ENCODE measurements at regions not wholly inside any gene's neighbourhood (a gene's known extent, or its start where the extent isn't known, plus 50 kb on each side); places are given as distances from the start of the nearest gene placed in this dataset.
A peak's percentile ranks its signal among the peaks of the same experiment; 100 is the strongest.
"Not testable (repeated sequence)": the region's sequence is repeated elsewhere in the genome, so short reads cannot be mapped to it uniquely, and the experiment has no call there.

- H3K9me3 ChIP-seq (ENCODE audit: low read length); in situ Hi-C loops (cut with HindIII; ENCODE audit: extremely low pct_ligation_motif_present, low pct_unique_long_range_greater_than_20kb); H4K20me1 ChIP-seq (ENCODE audit: insufficient read depth, low read length); H3K9ac ChIP-seq (ENCODE audit: insufficient read depth, low read depth, low read length); H2AFZ ChIP-seq (ENCODE audit: low read length); DNase-seq (ENCODE audit: low spot score); BruUV-seq (replicated peaks); intact Hi-C loops (cut with micrococcal nuclease; ENCODE audit: unreplicated experiment); CTCF ChIA-PET (ENCODE audit: low intra/inter-chr PET ratio, low total read pairs); POLR2A ChIA-PET; H3K4me1 ChIP-seq (ENCODE audit: insufficient read depth, low read length); H3K79me2 ChIP-seq (ENCODE audit: insufficient read depth, low read length); H3K27ac ChIP-seq (ENCODE audit: extremely low read length, insufficient read depth, low read length); H3K27me3 ChIP-seq (ENCODE audit: control insufficient read depth in 1 of 2, insufficient read depth in 2 of 2, low read length in 2 of 2); H3K36me3 ChIP-seq (replicated peaks in 1 of 2; ENCODE audit: control insufficient read depth in 1 of 2, insufficient read depth in 2 of 2, low read length in 2 of 2); FAIRE-seq: not testable (repeated sequence)
- Histone ChIP-seq H3K4me2 (ENCODE audit: low read depth, low read length) (peak overlapping the region; percentile 56), H3K4me3 (replicated peaks in 1 of 3; ENCODE audit: insufficient read depth in 1 of 3, low read depth in 2 of 3, low read length in 3 of 3) (peak overlapping the region in 1 of 3 experiments; percentile 42; a peak in 3 of 6 replicates)
- TF ChIP-seq ZNF263 (CRISPR knock-in tag; IDR thresholded peaks at IDR 0.05), result 0 out of 2 replicates have a peak, but pooled peaks have one; percentile 21
- WGBS (ENCODE audit: low lambda C conversion rate), result 22% methylated on average over 10 of the region's 11 CpGs
- peak; percentile 60; the same call in 2 of the 3 replicates for ATAC-seq
Observed at GRCh38 chr19:14283813-14284520, 78.0 kb upstream of the ADGRL1 start.

DNA sequence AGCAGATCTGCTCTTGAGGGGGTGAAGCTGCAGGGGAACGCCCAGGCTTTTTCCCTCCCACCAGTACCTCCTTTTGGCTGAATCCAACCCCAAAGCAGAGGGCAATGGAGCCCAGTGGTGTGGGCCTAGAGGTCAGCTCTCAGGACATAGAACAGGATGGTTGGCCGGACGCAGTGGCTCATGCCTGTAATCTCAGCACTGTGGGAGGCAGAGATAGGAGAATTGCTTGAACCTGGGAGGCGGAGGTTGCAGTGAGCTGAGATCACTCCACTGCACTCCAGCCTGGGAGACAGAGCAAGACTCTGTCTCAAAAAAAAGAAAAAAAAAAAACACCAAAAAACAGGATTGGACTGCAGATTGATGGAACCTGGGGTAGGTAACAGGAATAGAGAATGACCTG, 73.3 kb upstream of the ADGRL1 start:
- H3K27me3 ChIP-seq (ENCODE audit: control insufficient read depth in 1 of 2, insufficient read depth in 2 of 2, low read length in 2 of 2); H3K4me2 ChIP-seq (ENCODE audit: low read depth, low read length); H3K36me3 ChIP-seq (replicated peaks in 1 of 2; ENCODE audit: control insufficient read depth in 1 of 2, insufficient read depth in 2 of 2, low read length in 2 of 2); BruUV-seq (replicated peaks); H3K4me3 ChIP-seq (replicated peaks in 1 of 3; ENCODE audit: insufficient read depth in 1 of 3, low read depth in 2 of 3, low read length in 3 of 3); H3K4me1 ChIP-seq (ENCODE audit: insufficient read depth, low read length); H3K9me3 ChIP-seq (ENCODE audit: low read length); in situ Hi-C loops (cut with HindIII; ENCODE audit: extremely low pct_ligation_motif_present, low pct_unique_long_range_greater_than_20kb); intact Hi-C loops (cut with micrococcal nuclease; ENCODE audit: unreplicated experiment); H3K27ac ChIP-seq (ENCODE audit: extremely low read length, insufficient read depth, low read length); H3K9ac ChIP-seq (ENCODE audit: insufficient read depth, low read depth, low read length); H3K79me2 ChIP-seq (ENCODE audit: insufficient read depth, low read length); H2AFZ ChIP-seq (ENCODE audit: low read length); CTCF ChIA-PET (ENCODE audit: low intra/inter-chr PET ratio, low total read pairs); FAIRE-seq; DNase-seq (ENCODE audit: low spot score); POLR2A ChIA-PET; ATAC-seq; H4K20me1 ChIP-seq (ENCODE audit: insufficient read depth, low read length): not testable (repeated sequence)
- WGBS (ENCODE audit: low lambda C conversion rate), result 70% methylated on average over 4 of the region's 4 CpGs

DNA sequence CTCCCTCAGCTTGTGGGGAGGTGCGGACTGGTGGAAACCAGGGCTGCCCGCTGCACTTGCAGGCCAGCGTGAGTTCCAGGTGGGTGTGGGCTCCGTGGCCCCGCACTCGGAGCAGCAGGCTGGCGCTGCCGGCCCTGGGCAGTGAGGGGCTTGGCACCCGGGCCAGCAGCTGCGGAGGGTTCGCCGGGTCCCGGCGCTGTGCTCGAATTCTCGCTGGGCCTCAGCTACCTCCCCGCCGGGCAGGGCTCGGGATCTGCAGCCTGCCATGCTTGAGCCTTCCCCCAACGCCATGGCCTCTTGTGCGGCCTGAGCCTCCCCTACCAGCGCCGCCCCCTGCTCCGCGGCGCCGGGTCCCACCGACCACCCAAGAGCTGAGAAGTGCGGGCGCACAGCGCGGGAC, 71.6 kb upstream of the ADGRL1 start:
- ChIA-PET CTCF (ENCODE audit: low intra/inter-chr PET ratio, low total read pairs) (no interaction called here), POLR2A (no interaction called here)
- Histone ChIP-seq H3K4me1 (ENCODE audit: insufficient read depth, low read length) (no peaks in the 10 kb centered on the region), H3K9ac (ENCODE audit: insufficient read depth, low read depth, low read length) (no peak overlapping the region), H3K27ac (ENCODE audit: extremely low read length, insufficient read depth, low read length) (no peak overlapping the region), H3K4me2 (ENCODE audit: low read depth, low read length) (no peak overlapping the region), H3K79me2 (ENCODE audit: insufficient read depth, low read length) (no peaks in the 10 kb centered on the region), H3K36me3 (replicated peaks in 1 of 2; ENCODE audit: control insufficient read depth in 1 of 2, insufficient read depth in 2 of 2, low read length in 2 of 2) (no peaks in the 10 kb centered on the region), H3K9me3 (ENCODE audit: low read length) (peaks cover 3% of the 10 kb centered on the region; the same call in 1 of the 2 replicates), H4K20me1 (ENCODE audit: insufficient read depth, low read length) (no peaks in the 10 kb centered on the region), H3K27me3 (ENCODE audit: control insufficient read depth in 1 of 2, insufficient read depth in 2 of 2, low read length in 2 of 2) (peaks cover 0 to 5% of the 10 kb centered on the region in 2 experiments; a peak in 1 of 5 replicates), H3K4me3 (replicated peaks in 1 of 3; ENCODE audit: insufficient read depth in 1 of 3, low read depth in 2 of 3, low read length in 3 of 3) (no peak overlapping the region), H2AFZ (ENCODE audit: low read length) (no peak overlapping the region)
- intact Hi-C loops (cut with micrococcal nuclease; ENCODE audit: unreplicated experiment) (no loop called here), in situ Hi-C loops (cut with HindIII; ENCODE audit: extremely low pct_ligation_motif_present, low pct_unique_long_range_greater_than_20kb) (no loop called here)
- no peak for TF ChIP-seq TBP (CRISPR knock-in tag; IDR thresholded peaks at IDR 0.05)
- DNase-seq (ENCODE audit: low spot score) (no peak), ATAC-seq (no peak), FAIRE-seq (no peak)
- no TSS peak for BruUV-seq (replicated peaks)
- WGBS (ENCODE audit: low lambda C conversion rate), result 96% methylated on average over 9 of the region's 32 CpGs

DNA sequence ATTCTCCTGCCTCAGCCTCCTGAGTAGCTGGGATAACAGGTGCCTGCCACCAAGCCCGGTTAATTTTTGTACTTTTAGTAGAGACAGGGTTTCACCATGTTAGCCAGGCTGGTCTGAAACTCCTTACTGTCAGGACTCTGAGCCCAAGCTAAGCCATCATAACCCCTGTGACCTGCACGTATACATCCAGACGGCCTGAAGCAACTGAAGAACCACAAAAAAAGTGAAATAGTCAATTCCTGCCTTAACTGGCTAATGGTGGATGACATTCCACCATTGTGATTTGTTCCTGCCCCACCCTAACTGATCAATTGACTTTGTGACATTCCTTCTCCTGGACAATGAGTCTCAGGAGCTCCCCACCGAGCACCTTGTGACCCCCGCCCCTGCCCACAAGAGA, 69.9 kb upstream of the ADGRL1 start:
- 8% methylated on average over 5 of the region's 5 CpGs for WGBS (ENCODE audit: low lambda C conversion rate)
- intact Hi-C loops (cut with micrococcal nuclease; ENCODE audit: unreplicated experiment); in situ Hi-C loops (cut with HindIII; ENCODE audit: extremely low pct_ligation_motif_present, low pct_unique_long_range_greater_than_20kb); ATAC-seq; DNase-seq (ENCODE audit: low spot score); H3K9ac ChIP-seq (ENCODE audit: insufficient read depth, low read depth, low read length); H2AFZ ChIP-seq (ENCODE audit: low read length); H3K9me3 ChIP-seq (ENCODE audit: low read length); H3K27ac ChIP-seq (ENCODE audit: extremely low read length, insufficient read depth, low read length); POLR2A ChIA-PET; BruUV-seq (replicated peaks); H3K79me2 ChIP-seq (ENCODE audit: insufficient read depth, low read length); H3K4me1 ChIP-seq (ENCODE audit: insufficient read depth, low read length); H3K36me3 ChIP-seq (replicated peaks in 1 of 2; ENCODE audit: control insufficient read depth in 1 of 2, insufficient read depth in 2 of 2, low read length in 2 of 2); H3K4me2 ChIP-seq (ENCODE audit: low read depth, low read length); CTCF ChIA-PET (ENCODE audit: low intra/inter-chr PET ratio, low total read pairs); FAIRE-seq; H4K20me1 ChIP-seq (ENCODE audit: insufficient read depth, low read length); H3K4me3 ChIP-seq (replicated peaks in 1 of 3; ENCODE audit: insufficient read depth in 1 of 3, low read depth in 2 of 3, low read length in 3 of 3): not testable (repeated sequence)
- peaks cover 4 to 15% of the 10 kb centered on the region in 2 experiments; a peak in 2 of 5 replicates for H3K27me3 ChIP-seq (ENCODE audit: control insufficient read depth in 1 of 2, insufficient read depth in 2 of 2, low read length in 2 of 2)
